C1 segment of cervical spinal cord (tissue), 14 donors: ENCODE measurements at regions not wholly inside any gene's neighbourhood (a gene's known extent, or its start where the extent isn't known, plus 50 kb on each side); places are given as distances from the start of the nearest gene placed in this dataset.
"Not testable (repeated sequence)": the region's sequence is repeated elsewhere in the genome, so short reads cannot be mapped to it uniquely, and the experiment has no call there.

Experiments used
- DNase-seq, 14 donors: peaks; one replicate each; lab custom pipeline; 2025; lab: John Stamatoyannopoulos, UW

GRCh38 chr4:82181789-82182188, 192.0 kb downstream of the HNRNPD start:
- no peak for DNase-seq

DNA sequence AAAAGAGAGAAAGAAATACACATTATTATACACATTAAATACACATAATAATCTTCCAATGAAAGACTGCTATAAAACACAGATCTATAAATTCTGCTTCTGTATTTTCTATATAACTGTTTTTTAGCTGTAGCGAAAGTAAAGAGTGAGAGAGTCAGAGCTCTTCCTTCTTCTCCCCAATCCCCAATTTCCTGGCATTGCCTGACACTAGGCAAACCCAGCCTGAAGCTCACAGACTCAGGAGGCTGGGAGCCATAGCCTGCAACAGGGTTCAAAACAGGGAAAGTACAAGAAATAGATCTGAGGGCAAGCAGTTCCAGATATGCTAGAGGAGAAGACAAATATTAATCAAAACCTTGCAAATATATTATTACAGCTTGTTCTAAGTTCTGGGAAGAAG, 201.6 kb downstream of the HNRNPD start:
- no peak for DNase-seq

GRCh38 chr4:82171531-82172155, 202.1 kb downstream of the HNRNPD start:
- DNase-seq = no peak

- DNase-seq = no peak
Measured at GRCh38 chr4:82149750-82150149, 224.0 kb downstream of the HNRNPD start.

DNA sequence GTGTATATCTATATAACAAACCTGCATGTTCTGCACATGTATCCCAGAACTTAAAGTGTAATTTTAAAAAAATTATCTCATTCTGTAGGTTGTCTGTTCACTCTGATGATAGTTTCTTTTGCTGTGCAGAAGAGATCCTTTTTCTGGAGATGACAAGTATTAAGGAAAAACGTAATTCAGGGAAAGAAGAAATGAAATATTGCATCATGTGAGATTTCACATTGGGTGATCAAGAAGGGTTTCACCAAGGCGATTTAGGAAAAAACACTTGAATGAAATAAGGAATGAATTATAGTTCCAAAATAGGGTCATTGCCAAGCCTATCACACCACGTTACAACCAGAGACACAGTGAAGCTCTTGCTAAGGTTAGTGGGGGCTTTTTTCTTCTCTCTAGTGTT, 227.9 kb downstream of the HNRNPD start:
- no peak for DNase-seq

GRCh38 chr4:82140422-82140821, 233.4 kb downstream of the HNRNPD start:
- DNase-seq = no peak

DNA sequence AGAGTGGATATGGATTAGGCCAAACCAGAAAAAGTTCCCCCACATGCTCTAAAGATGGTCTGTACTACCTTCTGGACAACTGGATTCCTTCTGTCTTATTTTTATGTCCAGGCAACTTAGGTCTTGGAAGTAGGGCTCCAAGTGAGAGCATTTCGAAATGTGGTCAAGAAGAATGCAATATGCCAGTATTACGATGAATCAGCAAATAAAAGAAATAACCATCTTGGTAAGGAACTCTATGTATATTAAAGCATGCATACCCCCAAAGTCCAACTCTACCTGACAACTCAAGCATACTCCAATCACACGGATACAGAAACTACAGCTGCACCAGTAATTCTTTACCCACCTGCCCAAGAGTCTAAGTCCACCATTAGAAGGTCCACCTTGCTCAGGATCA, 234.5 kb downstream of the HNRNPD start:
- no peak for DNase-seq

DNA sequence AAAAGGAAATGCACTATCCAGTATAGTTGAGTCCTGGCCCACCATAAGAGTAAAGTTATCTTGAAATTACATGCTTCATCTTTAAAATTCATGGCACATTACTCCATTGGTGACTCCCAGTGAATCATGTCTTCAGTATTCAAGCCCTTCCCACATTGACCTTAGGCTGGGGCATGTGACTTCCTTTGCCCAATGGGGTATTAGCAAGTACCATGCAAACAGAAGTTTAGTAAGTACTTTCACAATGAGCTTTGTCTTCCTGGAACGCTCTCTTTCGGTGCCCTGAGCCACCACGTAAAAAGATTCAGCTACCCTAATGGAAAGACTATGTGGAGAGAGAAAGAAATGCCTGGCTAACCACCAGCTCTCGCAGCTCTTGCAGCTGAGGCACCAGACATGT, 235.4 kb downstream of the HNRNPD start:
- no peak for DNase-seq

GRCh38 chr4:82136161-82136801, 237.5 kb downstream of the HNRNPD start:
- no peak for DNase-seq

DNA sequence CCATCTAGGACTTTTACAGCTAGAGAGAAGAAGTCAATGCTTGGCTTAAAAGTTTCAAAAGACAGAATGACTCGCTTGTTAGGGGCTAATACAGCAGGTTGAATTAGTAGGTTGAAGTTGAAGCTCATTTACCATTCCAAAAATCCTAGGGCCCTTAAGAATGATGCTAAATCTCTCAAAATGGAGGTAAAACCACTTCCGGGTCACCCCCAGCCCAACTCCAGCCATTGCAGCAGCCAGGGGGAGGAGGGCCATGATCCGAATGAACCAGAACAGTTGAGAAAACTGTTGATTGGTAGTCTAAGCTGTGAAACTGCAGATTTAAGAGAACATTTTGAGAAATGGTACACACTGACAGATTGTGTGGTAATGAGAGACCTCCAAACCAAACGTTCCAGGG, 245.4 kb downstream of the HNRNPD start:
- no peak for DNase-seq

DNA sequence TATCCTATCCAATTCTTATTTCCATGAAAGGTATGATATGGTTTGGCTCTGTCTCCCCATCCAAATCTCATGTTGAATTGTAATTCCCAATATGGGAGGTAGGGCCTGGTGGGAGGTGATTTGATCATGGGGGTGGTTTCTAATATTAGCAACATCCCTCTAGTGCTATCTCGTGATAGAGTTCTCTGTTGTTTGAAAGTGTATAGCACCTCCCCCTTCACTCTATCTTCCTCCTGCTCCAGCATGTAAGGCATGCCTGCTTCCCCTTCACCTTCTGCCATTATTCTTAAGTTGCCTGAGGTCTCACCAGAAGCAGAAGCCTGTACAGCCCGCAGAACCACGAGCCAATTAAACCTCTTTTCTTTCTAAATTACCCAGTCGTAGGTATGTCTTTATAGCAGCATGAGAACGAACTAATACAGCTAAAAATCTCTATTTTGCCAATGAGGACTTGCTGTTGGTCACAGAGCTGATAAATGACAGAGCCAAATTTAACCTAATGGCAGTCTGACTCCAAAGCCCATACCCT, 247.2 kb downstream of the HNRNPD start:
- no peak for DNase-seq

- no peak for DNase-seq
Measured at GRCh38 chr4:82125787-82126297, 247.9 kb downstream of the HNRNPD start.

GRCh38 chr4:82124932-82125786, 248.6 kb downstream of the HNRNPD start:
- no peak for DNase-seq

- DNase-seq = no peak
Measured at GRCh38 chr4:82124365-82124764, 249.4 kb downstream of the HNRNPD start.

GRCh38 chr4:82123934-82124333, 249.9 kb downstream of the HNRNPD start:
- DNase-seq = no peak

DNA sequence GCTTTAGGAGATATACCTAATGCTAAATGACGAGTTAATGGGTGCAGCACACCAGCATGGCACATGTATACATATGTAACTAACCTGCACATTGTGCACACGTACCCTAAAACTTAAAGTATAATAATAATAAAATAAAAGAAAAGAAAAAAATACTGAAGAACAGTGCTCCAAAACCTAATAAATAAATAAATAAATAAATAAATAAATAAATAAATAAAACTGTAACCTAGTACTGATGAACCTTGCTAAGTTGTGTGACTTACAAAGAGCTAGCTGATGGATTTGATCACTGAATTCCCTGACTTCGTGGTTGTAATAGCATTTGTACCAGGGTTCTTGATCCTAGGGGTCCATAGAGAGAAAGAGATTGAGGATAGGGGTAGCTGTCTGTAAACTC, 258.6 kb downstream of the HNRNPD start:
- DNase-seq = not testable (repeated sequence)

DNA sequence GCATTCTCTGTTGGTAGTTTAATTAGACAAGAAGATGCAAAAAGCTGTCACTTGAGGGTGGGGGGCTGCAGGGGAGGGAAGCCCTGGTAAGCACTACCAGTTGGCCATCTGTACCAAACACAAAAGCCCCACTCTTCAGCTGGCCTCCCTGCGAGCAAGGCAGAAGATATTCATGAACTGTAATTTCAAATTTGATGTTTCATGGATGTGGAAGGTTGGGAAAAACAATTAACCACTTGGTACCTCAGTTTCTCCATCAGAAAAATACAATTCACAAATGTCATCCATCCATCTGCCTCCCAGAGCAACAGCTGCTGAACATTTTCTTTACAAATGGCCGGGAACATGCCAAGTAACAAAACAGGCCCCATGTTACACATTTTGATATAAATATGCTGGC, 265.3 kb downstream of the HNRNPD start:
- no peak for DNase-seq

- DNase-seq = no peak
Measured at GRCh38 chr4:82104578-82104977, 269.2 kb downstream of the HNRNPD start.

- DNase-seq = peak in 2 of 14 donors; percentile 5 to 21
Measured at GRCh38 chr4:82099928-82100579, 273.7 kb downstream of the HNRNPD start.

- DNase-seq = no peak
Measured at GRCh38 chr4:82097504-82097903, 276.3 kb downstream of the HNRNPD start.

DNA sequence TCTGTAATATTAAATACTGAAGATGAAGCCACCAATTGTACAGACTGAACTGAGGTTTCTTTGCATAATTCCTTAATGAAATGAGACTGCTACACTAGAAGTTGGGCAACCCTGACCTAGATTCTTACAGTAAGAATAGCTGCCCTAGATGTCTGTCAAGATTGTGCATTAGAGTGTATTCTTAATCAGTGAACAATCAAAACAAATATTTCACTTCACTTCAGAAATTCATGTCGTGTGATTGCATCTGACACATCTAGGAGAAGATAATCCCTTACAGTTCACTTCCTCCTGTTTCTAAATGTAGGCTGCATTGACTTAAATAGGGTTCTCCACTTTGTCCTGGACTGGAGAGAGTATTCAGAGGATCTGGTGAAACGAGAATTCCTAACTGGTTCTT, 283.1 kb downstream of the HNRNPD start:
- DNase-seq = no peak

- DNase-seq = no peak
Measured at GRCh38 chr4:82084747-82085146, 289.0 kb downstream of the HNRNPD start.
